Renal cortex interstitium (tissue), 11 donors: ENCODE measurements at regions not wholly inside any gene's neighbourhood (a gene's known extent, or its start where the extent isn't known, plus 50 kb on each side); places are given as distances from the start of the nearest gene placed in this dataset.

Source experiments
- DNase-seq, 11 donors: peaks; one replicate each; pipeline ENCODE4 v3.0.0-alpha.2; 2013; ENCODE audit warnings: low read depth in 9 of 11, low spot score in 4 of 11; ENCODE audit errors: extremely low read depth in 1 of 11

GRCh38 chr5:96066386-96066719 lies 104.7 kb upstream of the ELL2 start:
- DNase-seq = no peak

GRCh38 chr5:96065685-96066385 lies 104.2 kb upstream of the ELL2 start:
- no peak for DNase-seq

- DNase-seq = no peak
Observed at GRCh38 chr5:96064877-96065276, 103.2 kb upstream of the ELL2 start.

GRCh38 chr5:96062836-96063235 lies 101.2 kb upstream of the ELL2 start:
- no peak for DNase-seq

DNA sequence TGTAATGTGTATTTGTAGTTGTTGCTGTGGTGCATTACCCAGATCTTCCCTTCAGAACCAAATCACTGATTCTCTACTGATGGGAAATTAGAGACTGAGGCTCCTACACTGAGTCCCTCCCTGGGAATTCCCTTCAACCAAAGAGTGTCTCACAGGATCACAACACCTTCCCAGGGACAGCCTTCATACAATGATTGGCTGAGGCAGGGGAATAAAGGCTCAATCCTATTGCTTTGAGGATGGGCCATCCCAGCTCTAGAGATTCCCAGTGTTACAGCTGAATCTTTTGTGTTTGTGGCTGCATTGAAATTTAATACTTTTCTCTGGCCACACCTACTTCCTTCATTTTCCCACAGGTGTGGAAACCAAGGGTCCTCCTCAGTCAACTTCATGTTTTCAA lies 96.4 kb upstream of the ELL2 start:
- DNase-seq = no peak

DNA sequence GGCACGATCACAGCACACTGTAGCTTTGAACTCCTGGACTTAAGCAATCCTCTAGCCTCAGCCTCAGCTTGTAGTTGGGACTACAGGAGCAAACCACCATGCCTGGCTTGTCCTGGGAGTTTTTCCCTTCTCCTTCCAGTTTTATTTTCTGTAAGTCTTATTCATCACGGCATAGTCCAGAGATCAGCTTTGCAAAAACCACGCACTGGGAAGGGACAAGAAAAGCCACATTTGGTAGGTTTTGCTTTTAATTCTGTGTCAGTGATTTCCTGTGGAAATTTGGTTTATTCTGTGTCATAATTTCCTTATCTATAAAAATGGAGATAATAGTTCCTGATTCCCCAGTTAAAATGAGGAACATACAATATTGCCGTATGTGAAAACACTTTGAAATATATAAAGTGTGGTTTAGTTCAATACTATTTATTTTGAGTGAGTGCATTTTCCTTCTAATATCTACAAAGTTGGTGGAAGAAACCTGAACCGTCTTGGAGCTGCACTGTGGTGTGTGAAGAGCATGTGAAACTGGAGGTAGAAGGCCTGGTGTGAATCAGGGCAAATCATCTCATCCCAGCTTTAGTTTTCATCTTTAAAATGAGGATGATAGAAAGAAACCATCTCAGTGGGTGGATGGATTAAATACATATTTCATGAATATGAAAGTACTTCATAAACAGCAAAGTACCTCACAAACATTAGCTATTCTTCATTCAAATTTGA lies 92.8 kb upstream of the ELL2 start:
- DNase-seq = no peak

DNA sequence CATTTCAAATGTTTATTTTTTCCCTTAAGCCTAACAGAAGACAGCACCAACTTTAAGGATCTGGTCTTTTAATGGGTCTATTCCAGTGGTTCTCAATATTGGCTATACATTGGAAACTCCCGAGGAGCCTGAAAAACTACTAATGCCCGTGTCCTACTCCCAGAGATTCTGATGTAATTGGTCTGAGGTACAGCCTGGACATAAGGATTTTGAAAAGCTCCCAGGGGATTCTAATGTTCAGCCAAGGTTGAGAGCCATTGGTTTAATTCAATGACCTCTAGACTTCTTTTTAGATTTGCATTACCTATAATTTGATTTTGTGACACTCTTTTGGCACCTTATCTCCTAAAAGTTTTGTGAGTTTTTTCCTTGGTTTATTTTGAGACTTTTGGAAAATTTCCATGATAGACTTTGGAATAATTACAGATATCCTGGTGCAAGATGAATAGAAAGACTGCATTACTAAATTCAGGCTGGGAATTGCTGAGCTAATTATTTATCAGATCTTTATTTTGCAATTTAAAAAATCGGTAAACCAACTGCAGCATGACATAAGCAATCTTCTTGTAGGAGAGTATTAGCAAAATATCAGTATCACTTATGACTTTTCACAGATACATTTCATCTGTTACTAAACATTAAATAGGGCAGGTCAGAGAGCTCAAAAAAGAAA lies 91.5 kb upstream of the ELL2 start:
- no peak for DNase-seq

- DNase-seq = no peak
Observed at GRCh38 chr5:96052374-96052773, 90.7 kb upstream of the ELL2 start.

DNA sequence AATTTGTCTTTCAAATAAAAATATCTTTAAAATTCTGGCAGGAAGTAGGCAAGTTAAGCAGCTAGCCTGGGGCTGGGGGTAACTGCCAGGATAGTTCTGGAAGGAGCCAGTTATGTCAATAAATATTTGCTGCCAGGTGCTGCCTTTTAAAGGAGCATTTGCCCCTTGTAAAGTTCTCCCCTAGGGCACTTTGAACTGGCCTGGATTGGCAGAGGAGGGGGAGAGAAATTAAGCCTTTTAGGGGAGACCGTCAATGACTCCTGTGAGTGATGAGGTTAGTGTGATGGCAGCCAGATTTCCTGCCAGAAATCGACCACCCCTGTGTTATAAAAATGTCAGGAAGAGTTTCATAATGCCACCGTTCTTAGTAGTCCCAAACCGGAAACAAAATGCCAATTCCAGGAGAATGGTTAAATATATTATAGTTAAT lies 89.8 kb upstream of the ELL2 start:
- DNase-seq = no peak

DNA sequence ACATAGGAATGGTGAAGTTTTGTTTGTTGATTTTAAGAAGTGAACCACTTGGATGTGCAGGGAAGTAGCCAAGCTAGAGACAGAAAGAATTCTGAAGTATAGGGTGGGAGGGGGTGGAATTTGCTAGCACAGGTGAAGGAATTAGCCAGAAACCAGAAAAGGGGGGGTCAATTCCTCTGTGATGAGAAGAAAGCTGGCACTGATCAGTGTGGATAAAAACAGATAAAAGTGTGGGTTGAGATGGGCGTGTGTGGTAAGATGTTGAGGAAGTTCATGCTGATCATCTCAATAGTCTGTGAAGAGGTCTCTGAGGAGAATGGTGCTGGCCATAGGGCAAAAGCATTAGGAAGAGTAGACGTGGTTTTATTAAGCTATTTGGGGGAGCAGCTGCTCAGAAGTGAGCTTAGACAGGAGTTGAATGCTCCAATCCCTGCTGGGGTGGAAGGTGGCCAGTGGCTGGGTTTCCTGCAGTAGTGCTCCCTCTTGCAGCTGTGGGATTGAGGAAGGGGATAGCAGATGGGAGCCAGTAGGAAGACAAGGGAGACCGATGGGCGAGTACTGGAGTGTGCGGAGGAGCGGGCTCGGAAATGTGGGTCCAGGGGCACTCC lies 88.7 kb upstream of the ELL2 start:
- no peak for DNase-seq

DNA sequence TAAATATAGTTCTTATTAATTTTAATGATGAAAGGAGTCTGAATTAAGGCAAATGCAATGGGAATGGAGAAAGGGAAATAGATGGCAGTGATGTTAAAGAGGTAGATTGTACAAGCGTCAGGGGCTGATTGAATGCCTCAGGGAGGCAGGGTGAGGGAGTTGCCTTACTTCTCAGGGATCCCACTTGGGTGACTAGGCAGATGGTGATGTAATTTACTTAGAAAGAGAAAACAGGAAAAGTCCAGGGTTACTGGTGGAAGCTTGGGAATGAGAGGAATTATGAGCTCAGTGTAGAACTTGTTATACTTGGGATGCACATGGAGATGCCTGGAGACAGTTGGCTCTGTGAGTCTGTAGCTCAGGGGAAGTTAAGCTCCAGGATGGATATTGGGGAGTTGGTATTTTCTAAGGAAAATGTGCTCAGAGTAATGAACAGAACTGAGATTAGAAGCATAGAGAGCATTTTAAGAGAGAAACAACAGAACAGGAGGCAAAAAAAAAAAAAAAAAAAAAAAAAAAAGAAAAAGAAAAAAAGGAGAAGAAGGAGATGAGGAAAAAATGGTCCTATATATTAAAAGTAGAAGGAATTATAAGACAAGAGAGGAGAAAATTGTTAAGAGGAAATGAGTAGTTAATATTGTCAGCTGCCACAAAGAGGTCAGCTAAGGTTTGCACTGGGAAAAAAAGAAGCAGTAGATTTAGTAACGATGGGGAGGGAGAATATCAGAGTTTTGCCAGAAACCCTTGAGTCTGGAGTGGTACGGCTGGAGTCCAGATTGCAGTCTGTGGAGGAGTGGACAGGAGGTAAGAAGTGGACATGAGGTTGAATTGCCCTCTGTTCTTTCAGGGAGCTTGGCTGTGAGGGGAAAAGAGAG lies 88.0 kb upstream of the ELL2 start:
- DNase-seq = no peak

DNA sequence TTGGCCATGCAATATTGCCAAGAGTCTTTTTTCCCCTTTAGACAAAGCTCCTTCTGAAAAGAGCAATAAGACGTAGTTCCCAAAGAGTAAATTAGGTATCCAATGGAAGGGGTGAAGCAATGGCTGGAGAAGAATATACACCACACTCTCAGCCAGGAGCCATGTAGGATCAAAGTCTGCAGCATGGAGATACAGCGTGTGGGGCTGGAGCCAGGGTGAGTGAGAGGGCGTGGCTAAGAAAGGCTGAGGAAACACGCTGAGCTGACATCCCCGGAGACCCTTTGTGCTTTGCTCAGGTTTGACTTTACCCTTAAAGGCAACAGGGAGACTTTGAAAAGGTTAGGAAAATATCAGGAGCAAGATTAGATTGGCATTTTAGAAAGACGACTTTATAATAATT lies 87.1 kb upstream of the ELL2 start:
- DNase-seq = no peak

GRCh38 chr5:96045888-96046287 lies 84.2 kb upstream of the ELL2 start:
- no peak for DNase-seq

DNA sequence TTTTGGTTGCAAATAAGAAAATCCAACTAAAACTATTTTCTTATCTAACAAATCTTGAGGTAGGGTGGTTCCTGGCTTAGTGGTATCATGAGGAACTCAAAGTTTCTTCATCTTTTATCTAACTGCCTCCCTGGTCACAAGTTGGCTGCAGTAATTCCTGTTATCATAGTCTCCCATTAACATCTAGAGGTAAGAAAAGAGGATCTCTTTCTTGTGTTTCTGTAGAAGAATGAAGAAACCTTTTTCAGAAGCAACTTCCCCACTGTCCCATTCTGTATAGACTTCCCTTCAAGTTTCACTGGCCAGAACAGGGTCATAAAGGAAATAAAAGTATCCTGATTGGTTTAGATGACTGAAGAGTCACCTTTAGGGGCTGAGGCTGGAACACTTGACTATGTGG lies 81.8 kb upstream of the ELL2 start:
- DNase-seq = no peak

GRCh38 chr5:96037128-96037527 lies 75.5 kb upstream of the ELL2 start:
- DNase-seq = no peak

DNA sequence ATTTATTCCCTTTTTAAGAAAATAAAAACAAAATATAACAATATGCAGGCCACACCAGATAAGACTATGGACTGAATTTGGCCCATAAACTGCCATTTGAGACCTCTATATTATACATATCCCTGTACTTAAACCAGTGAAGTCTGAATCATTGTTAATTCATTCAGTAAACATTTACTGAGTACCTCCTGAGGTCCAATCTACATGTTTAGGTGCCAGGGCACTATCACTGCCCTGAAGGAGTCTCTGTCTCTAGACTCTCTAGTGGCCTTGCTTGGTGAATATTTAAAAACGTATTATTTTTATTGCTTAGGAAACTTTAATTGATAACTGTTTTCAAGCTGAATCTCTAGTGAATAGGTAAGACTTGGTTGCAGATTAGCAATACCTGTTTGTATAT lies 74.7 kb upstream of the ELL2 start:
- no peak for DNase-seq

DNA sequence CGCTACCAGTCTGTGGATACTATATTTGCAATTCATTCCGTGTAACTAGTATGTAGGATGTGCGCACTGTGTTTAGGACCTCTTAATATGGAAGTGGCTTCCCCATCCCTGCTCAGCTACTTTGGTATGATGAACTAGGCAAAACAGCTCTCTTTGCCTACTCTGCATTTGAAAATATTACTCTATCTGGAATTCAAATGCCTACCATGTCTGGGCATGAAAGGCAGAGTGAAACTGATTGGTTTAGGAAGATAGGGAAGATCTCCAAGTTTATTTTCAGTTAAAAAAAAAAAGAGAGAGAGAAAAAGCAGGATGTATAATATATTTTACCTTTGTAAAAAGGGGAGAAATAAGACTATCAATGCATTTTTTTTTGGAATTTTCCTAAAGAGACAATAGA lies 74.1 kb upstream of the ELL2 start:
- no peak for DNase-seq

DNA sequence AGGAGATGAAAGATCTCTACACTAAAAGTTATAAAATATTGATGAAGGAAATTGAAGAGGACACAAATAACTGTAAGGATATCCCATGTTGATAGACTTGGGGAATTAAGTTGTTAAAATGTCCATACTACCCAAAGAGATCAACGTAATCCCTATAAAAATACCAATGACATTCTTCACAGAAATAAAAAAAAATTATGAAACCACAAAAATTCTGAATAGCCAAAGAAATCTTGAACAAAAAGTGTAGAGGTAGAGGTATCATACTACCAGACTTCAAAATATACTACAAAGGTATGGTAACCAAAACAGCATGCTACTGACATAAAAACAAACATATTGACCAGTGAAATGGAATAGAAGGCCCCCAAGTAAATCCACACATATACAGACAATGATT lies 71.5 kb upstream of the ELL2 start:
- DNase-seq = no peak

DNA sequence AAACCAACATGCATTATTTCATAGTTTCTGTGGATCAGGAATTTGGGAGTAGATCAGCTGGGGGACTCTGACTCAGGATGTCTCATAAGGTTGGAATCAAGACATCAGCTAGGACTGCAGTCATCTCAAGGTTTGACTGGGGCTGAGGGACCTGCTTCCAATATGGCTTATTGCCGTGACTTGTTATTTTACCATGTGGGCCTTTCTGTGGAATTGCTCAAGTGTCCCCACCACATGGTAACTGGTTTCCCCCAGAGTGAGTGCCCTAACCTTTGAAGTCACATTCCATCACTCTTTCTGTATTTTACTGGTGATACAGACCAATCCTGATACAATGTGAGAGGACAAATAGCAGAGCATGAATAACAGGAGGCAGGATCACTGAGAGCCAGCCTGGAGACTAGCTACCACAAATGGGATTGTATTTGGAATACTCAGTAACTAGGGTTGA lies 70.2 kb upstream of the ELL2 start:
- no peak for DNase-seq
